ENCODE measurements at regions not wholly inside any gene's neighbourhood (a gene's known extent, or its start where the extent isn't known, plus 50 kb on each side); places are given as distances from the start of the nearest gene placed in this dataset.

GRCh38 chrX:20420058-20420457 lies 153.3 kb upstream of the RPS6KA3 start:
- no peak for DNase-seq

GRCh38 chrX:20418379-20419150 lies 151.9 kb upstream of the RPS6KA3 start:
- peak in 1 of 2 experiments; percentile 11 for DNase-seq

- no peak for DNase-seq
Measured at GRCh38 chrX:20414762-20415445, 148.2 kb upstream of the RPS6KA3 start.

GRCh38 chrX:20414066-20414465 lies 147.4 kb upstream of the RPS6KA3 start:
- no peak for DNase-seq

GRCh38 chrX:20412871-20413486 lies 146.3 kb upstream of the RPS6KA3 start:
- peak; percentile 13 to 23 for DNase-seq

- DNase-seq, result no peak
Measured at GRCh38 chrX:20410540-20410939, 143.8 kb upstream of the RPS6KA3 start.

GRCh38 chrX:20409991-20410390 lies 143.3 kb upstream of the RPS6KA3 start:
- no peak for DNase-seq

- DNase-seq, result no peak
Measured at GRCh38 chrX:20402956-20403355, 136.2 kb upstream of the RPS6KA3 start.

- DNase-seq, result no peak
Measured at GRCh38 chrX:20399728-20400414, 133.2 kb upstream of the RPS6KA3 start.

- no peak for DNase-seq
Measured at GRCh38 chrX:20397587-20397986, 130.9 kb upstream of the RPS6KA3 start.

GRCh38 chrX:20394451-20394850 lies 127.7 kb upstream of the RPS6KA3 start:
- no peak for DNase-seq

GRCh38 chrX:20393944-20394343 lies 127.2 kb upstream of the RPS6KA3 start:
- no peak for DNase-seq

GRCh38 chrX:20388594-20388993 lies 121.9 kb upstream of the RPS6KA3 start:
- no peak for DNase-seq

- no peak for DNase-seq
Measured at GRCh38 chrX:20383477-20383876, 116.8 kb upstream of the RPS6KA3 start.

GRCh38 chrX:20382518-20383297 lies 116.0 kb upstream of the RPS6KA3 start:
- DNase-seq, result peak; percentile 15 to 27

- DNase-seq, result no peak
Measured at GRCh38 chrX:20382082-20382481, 115.4 kb upstream of the RPS6KA3 start.

- peak; percentile 20 to 43 for DNase-seq
Measured at GRCh38 chrX:20378233-20378920, 111.7 kb upstream of the RPS6KA3 start.

- DNase-seq, result no peak
Measured at GRCh38 chrX:20374900-20375438, 108.3 kb upstream of the RPS6KA3 start.

- no peak for DNase-seq
Measured at GRCh38 chrX:20374450-20374849, 107.7 kb upstream of the RPS6KA3 start.

- DNase-seq, result no peak
Measured at GRCh38 chrX:20373063-20373462, 106.4 kb upstream of the RPS6KA3 start.

- DNase-seq, result no peak
Measured at GRCh38 chrX:20372533-20372932, 105.8 kb upstream of the RPS6KA3 start.

- DNase-seq, result no peak
Measured at GRCh38 chrX:20369468-20369867, 102.8 kb upstream of the RPS6KA3 start.

Data from activated CD4-positive, alpha-beta T cell treated with anti-CD3 and anti-CD28 coated beads, Interleukin-2, amount 50 U/mL, for 48 hours (primary cell).